Upper lobe of left lung (tissue), 6 donors: ENCODE measurements at regions not wholly inside any gene's neighbourhood (a gene's known extent, or its start where the extent isn't known, plus 50 kb on each side); places are given as distances from the start of the nearest gene placed in this dataset.

Experiments used
- ATAC-seq, 2 donors: fragments of 200-7000 bp; cut with Tn5 transposase; one replicate each; pipeline ENCODE4 v1.9.1; 2022; ENCODE audit warnings: mild to moderate bottlenecking in 2 of 2, moderate library complexity in 2 of 2; ENCODE audit not compliant: low FRiP score in 2 of 2
- DNase-seq, 2 donors: peaks; one replicate each; pipeline ENCODE4 v3.0.0-alpha.2; 2019 to 2020
- H3K27ac ChIP-seq, 4 donors: fragments of 200-600 bp; sonication (generic); one replicate each; pipeline ENCODE4 v1.5.1; 2016 to 2019
- H3K27me3 ChIP-seq, 4 donors: fragments of 200-600 bp; sonication (generic); one replicate each; pipeline ENCODE4 v1.5.1; 2017 to 2019
- H3K36me3 ChIP-seq, 4 donors: fragments of 200-600 bp; sonication (generic); one replicate each; pipeline ENCODE4 v1.5.1; 2016 to 2019
- H3K4me1 ChIP-seq, 4 donors: fragments of 200-600 bp; sonication (generic); one replicate each; pipeline ENCODE4 v1.5.1; 2018 to 2019
- H3K4me3 ChIP-seq, 4 donors: fragments of 200-600 bp; sonication (generic); one replicate each; pipeline ENCODE4 v1.5.1; 2017 to 2019; ENCODE audit warnings: mild to moderate bottlenecking in 2 of 4, moderate library complexity in 1 of 4
- H3K9me3 ChIP-seq, 4 donors: fragments of 200-600 bp; sonication (generic); one replicate each; pipeline ENCODE4 v1.5.1; 2018 to 2019
- EP300 ChIP-seq, 4 donors: sonication (generic); formaldehyde crosslinking; IDR thresholded peaks; one replicate each; pipeline ENCODE4 v1.5.1; 2017; ENCODE audit warnings: antibody characterized with exemption in 4 of 4, control low read depth in 2 of 4
- POLR2A ChIP-seq, 4 donors: fragments of 450-650 bp; IDR thresholded peaks; one replicate each; pipeline ENCODE4 v1.5.1; 2016 to 2017; ENCODE audit warnings: antibody characterized with exemption in 4 of 4, mild to moderate bottlenecking in 2 of 4
- POLR2AphosphoS5 ChIP-seq, 2 donors: sonication (generic); formaldehyde crosslinking; IDR thresholded peaks; one replicate each; pipeline ENCODE4 v1.5.1; 2017; ENCODE audit warnings: antibody characterized with exemption in 2 of 2
- WGBS, 2 donors: methylation state at CpG; one replicate each; pipeline ENCODE4 v1.1.5; 2017 to 2018; 5-methylcytosine and 5-hydroxymethylcytosine counted together
- TF ChIP-seq, protein P1 (sequence below), 6 experiments: fragments of 450-650 bp in 4 of 6; fragments of 200-600 bp in 2 of 6; sonication (generic) in 2 of 6; IDR thresholded peaks; one replicate each; pipeline ENCODE4 v1.5.1; 2016 to 2019; ENCODE audit warnings: antibody characterized with exemption in 6 of 6
- donor health status: DM: no; HTN: no; CAD: no; lungs with moderate emphysema.
- donor health status: DM: no; HTN: yes; CAD: no; lungs with severe emphysema.

- no peak for TF ChIP-seq POLR2AphosphoS5 (IDR thresholded peaks at IDR 0.05)
- no peak for TF ChIP-seq EP300 (IDR thresholded peaks at IDR 0.05)
- TF ChIP-seq, protein P1, sequence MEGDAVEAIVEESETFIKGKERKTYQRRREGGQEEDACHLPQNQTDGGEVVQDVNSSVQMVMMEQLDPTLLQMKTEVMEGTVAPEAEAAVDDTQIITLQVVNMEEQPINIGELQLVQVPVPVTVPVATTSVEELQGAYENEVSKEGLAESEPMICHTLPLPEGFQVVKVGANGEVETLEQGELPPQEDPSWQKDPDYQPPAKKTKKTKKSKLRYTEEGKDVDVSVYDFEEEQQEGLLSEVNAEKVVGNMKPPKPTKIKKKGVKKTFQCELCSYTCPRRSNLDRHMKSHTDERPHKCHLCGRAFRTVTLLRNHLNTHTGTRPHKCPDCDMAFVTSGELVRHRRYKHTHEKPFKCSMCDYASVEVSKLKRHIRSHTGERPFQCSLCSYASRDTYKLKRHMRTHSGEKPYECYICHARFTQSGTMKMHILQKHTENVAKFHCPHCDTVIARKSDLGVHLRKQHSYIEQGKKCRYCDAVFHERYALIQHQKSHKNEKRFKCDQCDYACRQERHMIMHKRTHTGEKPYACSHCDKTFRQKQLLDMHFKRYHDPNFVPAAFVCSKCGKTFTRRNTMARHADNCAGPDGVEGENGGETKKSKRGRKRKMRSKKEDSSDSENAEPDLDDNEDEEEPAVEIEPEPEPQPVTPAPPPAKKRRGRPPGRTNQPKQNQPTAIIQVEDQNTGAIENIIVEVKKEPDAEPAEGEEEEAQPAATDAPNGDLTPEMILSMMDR (IDR thresholded peaks at IDR 0.05): no peak
- TF ChIP-seq POLR2A (IDR thresholded peaks at IDR 0.05): no peak
- H3K27ac ChIP-seq: no peak overlapping the region
- H3K36me3 ChIP-seq: no peaks in the 10 kb centered on the region
- no peak overlapping the region for H3K4me3 ChIP-seq
- ATAC-seq (no peak), DNase-seq (no peak)
- 51 to 56% methylated on average over 9 of the region's 9 CpGs for WGBS, 2 donors
- no peaks in the 10 kb centered on the region for H3K9me3 ChIP-seq
- H3K4me1 ChIP-seq: no peaks in the 10 kb centered on the region
- no peaks in the 10 kb centered on the region for H3K27me3 ChIP-seq
These were observed 450.0 kb downstream of the FOXG1 start for GRCh38 chr14:29216268-29217232.

GRCh38 chr14:29217813-29218450, 451.3 kb downstream of the FOXG1 start:
- H3K36me3 ChIP-seq: no peaks in the 10 kb centered on the region
- no peak overlapping the region for H3K27ac ChIP-seq
- no peaks in the 10 kb centered on the region for H3K27me3 ChIP-seq
- no peak for DNase-seq
- H3K4me1 ChIP-seq: no peaks in the 10 kb centered on the region
- TF ChIP-seq POLR2AphosphoS5 (IDR thresholded peaks at IDR 0.05) (no peak), EP300 (IDR thresholded peaks at IDR 0.05) (no peak), POLR2A (IDR thresholded peaks at IDR 0.05) (no peak)
- TF ChIP-seq, protein P1 (IDR thresholded peaks at IDR 0.05): no peak
- WGBS, 2 donors: 60 to 62% methylated on average over 5 of the region's 5 CpGs
- no peaks in the 10 kb centered on the region for H3K9me3 ChIP-seq
- no peak overlapping the region for H3K4me3 ChIP-seq
- ATAC-seq: no peak

GRCh38 chr14:29220072-29220471, 453.5 kb downstream of the FOXG1 start:
- DNase-seq (no peak), ATAC-seq (no peak)
- WGBS, 2 donors: 38 to 42% methylated on average over 4 of the region's 4 CpGs
- H3K4me1 ChIP-seq: no peaks in the 10 kb centered on the region
- H3K9me3 ChIP-seq: no peaks in the 10 kb centered on the region
- H3K27ac ChIP-seq: no peak overlapping the region
- no peak overlapping the region for H3K4me3 ChIP-seq
- TF ChIP-seq EP300 (IDR thresholded peaks at IDR 0.05) (no peak), POLR2A (IDR thresholded peaks at IDR 0.05) (no peak), POLR2AphosphoS5 (IDR thresholded peaks at IDR 0.05) (no peak)
- TF ChIP-seq, protein P1 (IDR thresholded peaks at IDR 0.05): no peak
- H3K27me3 ChIP-seq: no peaks in the 10 kb centered on the region
- H3K36me3 ChIP-seq: no peaks in the 10 kb centered on the region

- no peak for ATAC-seq
These were observed 454.0 kb downstream of the FOXG1 start for GRCh38 chr14:29220566-29220965.

GRCh38 chr14:29222006-29222405, 455.4 kb downstream of the FOXG1 start:
- no peak for ATAC-seq
- Histone ChIP-seq H3K4me1 (no peaks in the 10 kb centered on the region), H3K4me3 (no peak overlapping the region), H3K27ac (no peak overlapping the region), H3K36me3 (no peaks in the 10 kb centered on the region), H3K27me3 (no peaks in the 10 kb centered on the region), H3K9me3 (no peaks in the 10 kb centered on the region)
- no peak for TF ChIP-seq EP300 (IDR thresholded peaks at IDR 0.05)
- no peak for TF ChIP-seq POLR2AphosphoS5 (IDR thresholded peaks at IDR 0.05)
- TF ChIP-seq, protein P1 (IDR thresholded peaks at IDR 0.05): no peak
- no peak for TF ChIP-seq POLR2A (IDR thresholded peaks at IDR 0.05)
- WGBS, 2 donors: 30 to 41% methylated on average over 1 of the region's 1 CpG
- no peak for DNase-seq

More at GRCh38 chr14:29220566-29220965, 454.0 kb downstream of the FOXG1 start:
- 44 to 60% methylated on average over 3 of the region's 3 CpGs for WGBS, 2 donors
- Histone ChIP-seq H3K27me3 (no peaks in the 10 kb centered on the region), H3K27ac (no peak overlapping the region), H3K4me1 (no peaks in the 10 kb centered on the region), H3K9me3 (no peaks in the 10 kb centered on the region), H3K4me3 (no peak overlapping the region), H3K36me3 (no peaks in the 10 kb centered on the region)
- DNase-seq: no peak
- no peak for TF ChIP-seq POLR2AphosphoS5 (IDR thresholded peaks at IDR 0.05)
